GM06990 (cell line): ENCODE measurements at regions not wholly inside any gene's neighbourhood (a gene's known extent, or its start where the extent isn't known, plus 50 kb on each side); places are given as distances from the start of the nearest gene placed in this dataset.

Experiments
- DNase-seq: peaks from one replicate; pipeline ENCODE4 v3.0.0-alpha.2; 2011; ENCODE audit not compliant: insufficient read length; ENCODE audit errors: extremely low read depth
- H3K27me3 ChIP-seq: replicated peaks from 2 replicates; pipeline ENCODE4 v1.6.0; 2011; ENCODE audit warnings: low read length; ENCODE audit not compliant: control insufficient read depth, insufficient read depth
- H3K36me3 ChIP-seq: 2 replicates; pipeline ENCODE4 v1.5.1; 2011; ENCODE audit warnings: low read length; ENCODE audit not compliant: control insufficient read depth, insufficient read depth
- H3K4me3 ChIP-seq: replicated peaks from 2 replicates; pipeline ENCODE4 v1.5.1; 2011; ENCODE audit warnings: low read depth, mild to moderate bottlenecking, control low read depth, low read length
- CTCF ChIP-seq: IDR thresholded peaks from 2 replicates; pipeline ENCODE4 v1.5.1; 2011; ENCODE audit warnings: low read length, control low read depth, mild to moderate bottlenecking, inconsistent platforms; ENCODE audit not compliant: insufficient read depth, poor library complexity, severe bottlenecking

GRCh38 chr19:28349604-28350003 lies 863.3 kb downstream of the UQCRFS1 start:
- H3K4me3 ChIP-seq = no peak overlapping the region
- no peak for DNase-seq
- TF ChIP-seq CTCF = no peak
- H3K36me3 ChIP-seq = no peaks in the 10 kb centered on the region
- H3K27me3 ChIP-seq = no peaks in the 10 kb centered on the region

- no peaks in the 10 kb centered on the region for H3K36me3 ChIP-seq
- no peak for DNase-seq
- TF ChIP-seq CTCF = no peak
Observed at GRCh38 chr19:28345811-28346210, 867.1 kb downstream of the UQCRFS1 start.

GRCh38 chr19:28341810-28342350 lies 871.1 kb downstream of the UQCRFS1 start:
- Histone ChIP-seq H3K36me3 (no peaks in the 10 kb centered on the region), H3K27me3 (no peaks in the 10 kb centered on the region), H3K4me3 (no peak overlapping the region)
- TF ChIP-seq CTCF = no peak
- DNase-seq = no peak

More at GRCh38 chr19:28345811-28346210, 867.1 kb downstream of the UQCRFS1 start:
- Histone ChIP-seq H3K4me3 (no peak overlapping the region), H3K27me3 (no peaks in the 10 kb centered on the region)

GRCh38 chr19:28334419-28334818 lies 878.5 kb downstream of the UQCRFS1 start:
- Histone ChIP-seq H3K4me3 (no peak overlapping the region), H3K27me3 (no peaks in the 10 kb centered on the region), H3K36me3 (no peaks in the 10 kb centered on the region)
- TF ChIP-seq CTCF = no peak
- no peak for DNase-seq

- H3K27me3 ChIP-seq = no peaks in the 10 kb centered on the region
- DNase-seq = no peak
- TF ChIP-seq CTCF = no peak
Observed at GRCh38 chr19:28333909-28334308, 879.0 kb downstream of the UQCRFS1 start.

GRCh38 chr19:28332886-28333285 lies 880.1 kb downstream of the UQCRFS1 start:
- H3K27me3 ChIP-seq = no peaks in the 10 kb centered on the region

More at GRCh38 chr19:28333909-28334308, 879.0 kb downstream of the UQCRFS1 start:
- H3K4me3 ChIP-seq = no peak overlapping the region
- no peaks in the 10 kb centered on the region for H3K36me3 ChIP-seq

More at GRCh38 chr19:28332886-28333285, 880.1 kb downstream of the UQCRFS1 start:
- no peak overlapping the region for H3K4me3 ChIP-seq
- no peaks in the 10 kb centered on the region for H3K36me3 ChIP-seq
- no peak for DNase-seq
- no peak for TF ChIP-seq CTCF
